Midbrain (tissue), 1 donor: ENCODE measurements at regions not wholly inside any gene's neighbourhood (a gene's known extent, or its start where the extent isn't known, plus 50 kb on each side); places are given as distances from the start of the nearest gene placed in this dataset.
"Not testable (repeated sequence)": the region's sequence is repeated elsewhere in the genome, so short reads cannot be mapped to it uniquely, and the experiment has no call there.

Experiments used
- DNase-seq: peaks from one replicate; lab custom pipeline; 2025; lab: John Stamatoyannopoulos, UW

DNA sequence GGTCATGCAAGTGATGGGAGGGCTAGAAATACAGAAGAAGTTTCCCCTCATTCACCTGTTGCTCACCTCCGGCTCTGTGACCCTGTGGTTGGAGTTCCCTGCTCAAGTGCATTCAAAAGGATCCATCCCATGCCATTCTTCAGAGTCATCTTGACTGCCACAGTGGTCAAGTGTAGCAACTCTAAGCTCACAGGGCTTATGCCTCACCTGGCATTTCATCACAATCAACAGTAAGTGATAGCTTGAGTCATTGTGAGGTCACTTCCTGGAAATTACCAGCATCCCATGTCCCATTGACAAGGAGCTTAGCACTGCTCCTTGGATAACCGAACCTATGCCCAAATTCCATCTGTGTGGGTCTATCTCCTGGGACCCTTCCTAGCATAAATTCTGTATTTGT, 55.6 kb downstream of the OR4C45 start:
- DNase-seq, result no peak

DNA sequence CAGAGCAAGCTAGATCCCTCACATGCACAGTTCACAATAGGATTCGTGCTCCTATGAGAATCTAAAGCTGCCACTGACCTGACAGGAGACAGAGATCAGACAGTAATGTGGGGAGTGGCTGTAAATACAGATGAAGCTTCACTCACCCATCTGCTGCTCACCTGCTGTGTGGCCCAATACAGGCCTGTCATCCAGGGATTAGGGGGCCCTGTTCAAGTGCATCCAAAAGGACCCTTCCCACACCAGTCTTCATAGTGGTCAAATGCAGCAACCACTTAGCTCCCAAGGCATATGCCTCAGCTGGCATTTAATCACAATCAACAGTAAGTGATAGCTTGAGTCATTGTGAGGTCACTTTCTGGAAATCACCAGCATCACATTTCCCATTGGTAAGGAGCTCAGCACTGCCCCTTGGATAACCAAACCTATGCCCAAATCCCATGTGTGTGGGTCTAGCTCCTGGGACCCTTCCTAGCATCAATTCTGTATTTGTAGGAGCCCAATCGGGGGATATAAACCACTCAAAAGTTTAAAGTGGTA, 65.6 kb downstream of the OR4C45 start:
- no peak for DNase-seq

DNA sequence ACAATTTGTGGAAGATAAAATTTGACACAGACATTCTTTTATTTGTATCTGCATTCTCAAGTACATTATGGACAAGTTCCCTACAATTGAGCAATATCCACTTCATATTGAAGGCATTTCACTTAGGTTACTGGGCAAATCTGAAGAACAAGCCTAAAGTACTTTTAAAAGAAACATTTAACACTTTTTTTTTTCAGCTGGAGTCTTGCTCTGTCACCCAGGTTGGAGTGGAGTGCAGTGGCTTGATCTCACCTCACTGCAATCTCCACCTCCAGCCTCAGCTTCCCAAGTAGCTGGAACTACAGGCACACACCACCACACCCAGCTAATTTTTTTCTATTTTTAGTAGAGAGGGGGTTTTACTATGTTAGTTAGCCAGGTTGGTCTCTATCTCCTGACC, 70.2 kb downstream of the OR4C45 start:
- no peak for DNase-seq

DNA sequence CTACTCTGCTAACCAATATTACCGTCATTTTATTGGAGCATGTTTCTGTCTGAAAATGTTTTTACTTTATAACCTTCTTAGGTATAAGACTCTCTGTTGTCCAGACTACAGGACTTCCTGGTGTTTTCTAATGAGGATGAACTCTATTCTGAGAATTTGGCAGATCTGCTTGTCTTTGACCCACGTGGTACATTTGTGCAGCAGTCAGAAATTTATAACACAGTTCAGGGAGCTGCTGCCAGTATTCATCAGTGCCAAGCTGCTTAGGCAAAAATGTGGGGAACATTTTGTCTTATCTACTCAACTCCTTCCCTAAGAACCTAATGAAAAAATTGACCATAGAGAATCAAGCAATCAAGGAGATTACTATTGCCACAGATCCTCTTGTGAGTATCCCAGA, 108.0 kb downstream of the OR4C45 start:
- not testable (repeated sequence) for DNase-seq

DNA sequence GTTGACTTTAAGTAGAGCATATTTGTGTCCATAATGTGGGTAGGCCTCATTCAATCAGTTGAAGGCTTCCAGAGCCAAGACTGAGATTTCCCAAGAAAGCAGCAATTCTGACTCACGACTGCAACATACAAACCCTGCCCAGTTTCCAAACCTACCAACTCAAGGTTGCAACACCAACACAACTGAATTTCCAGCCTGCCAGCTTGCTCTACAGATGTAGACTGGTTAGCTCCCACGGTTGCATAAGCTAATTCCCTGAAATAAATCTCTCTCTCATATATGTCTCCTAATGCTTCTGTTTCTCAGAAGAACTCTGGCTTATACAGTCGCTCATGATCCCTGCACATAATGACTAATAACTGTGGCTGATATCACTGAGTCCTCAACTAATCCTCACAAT, 113.6 kb downstream of the OR4C45 start:
- DNase-seq, result not testable (repeated sequence)

DNA sequence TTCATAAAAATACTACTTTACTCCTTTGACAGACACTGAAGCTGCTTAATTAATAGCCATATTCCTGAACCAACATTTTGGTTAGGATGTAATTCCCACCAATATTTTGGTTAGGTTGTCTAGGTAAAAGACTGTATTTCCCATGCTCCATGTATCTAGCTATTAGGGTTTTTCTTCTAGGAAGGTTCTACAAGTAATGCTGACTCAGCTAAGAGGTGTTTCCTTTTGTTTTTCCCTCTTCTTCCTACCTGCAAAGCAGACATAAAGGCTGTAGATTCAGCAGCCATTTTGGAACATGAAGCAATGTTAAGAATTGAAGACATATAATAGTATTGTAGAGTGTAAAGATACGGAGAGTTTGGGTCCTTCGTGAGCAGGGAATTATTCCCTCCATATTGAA, 115.3 kb downstream of the OR4C45 start:
- DNase-seq, result not testable (repeated sequence)

DNA sequence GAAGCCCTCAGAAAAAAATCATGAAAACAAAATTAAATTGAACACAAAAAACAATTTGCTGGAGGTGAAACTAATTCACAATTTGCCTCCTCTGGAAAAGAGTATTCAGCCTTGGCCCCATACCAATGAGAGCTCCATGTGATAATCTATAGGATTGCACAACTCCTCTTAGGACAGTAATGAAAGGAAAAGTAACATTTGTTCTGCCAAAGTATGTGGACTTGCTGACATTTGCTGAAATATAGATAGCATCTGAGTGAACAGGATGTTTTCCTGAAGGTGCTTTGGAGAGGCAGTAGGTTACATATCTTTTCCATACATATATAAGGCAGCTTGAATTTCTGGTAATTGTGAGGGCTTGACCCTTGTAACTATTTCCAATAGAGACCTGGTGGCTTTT, 122.8 kb downstream of the OR4C45 start:
- no peak for DNase-seq

DNA sequence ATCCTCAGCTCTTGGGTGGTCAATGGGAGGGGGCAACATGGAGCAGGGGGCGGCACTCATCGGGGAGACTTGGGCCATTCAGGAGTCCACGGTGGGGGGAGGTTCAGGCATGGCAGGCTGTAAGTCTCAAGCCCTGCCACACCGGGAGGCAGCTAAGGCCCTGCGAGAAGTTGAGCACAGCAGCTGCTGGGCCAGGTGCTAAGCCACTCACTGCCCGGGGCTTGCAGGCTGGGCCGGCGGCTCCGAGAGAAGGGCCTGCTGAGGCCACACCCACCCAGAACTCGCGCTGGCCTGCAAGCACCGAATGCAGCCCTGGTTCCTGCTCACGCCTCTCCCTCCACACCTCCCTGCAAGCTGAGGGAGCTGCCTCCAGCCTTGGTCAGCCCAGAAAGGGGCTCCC, 131.4 kb downstream of the OR4C45 start:
- no peak for DNase-seq

DNA sequence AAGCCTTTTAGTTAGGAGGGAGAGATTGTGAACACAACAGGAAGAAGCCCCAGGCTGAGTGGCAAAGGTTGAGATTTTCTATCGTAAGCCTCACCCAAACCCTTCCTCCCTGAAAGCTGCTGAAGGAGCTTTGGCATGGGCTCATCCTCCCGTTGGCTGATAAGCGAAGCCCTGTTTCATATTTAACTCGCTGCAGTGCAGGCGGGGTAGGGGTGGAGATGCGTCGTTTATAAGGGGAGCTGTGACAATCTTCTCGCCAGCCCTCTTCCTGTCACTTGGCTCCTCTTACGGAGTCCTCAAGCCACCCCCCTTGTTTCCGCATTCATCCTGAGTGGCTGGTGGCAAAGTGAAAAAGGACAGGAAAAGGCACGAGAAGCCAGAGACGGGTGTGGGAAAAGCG, 137.0 kb downstream of the OR4C45 start:
- DNase-seq, result no peak

DNA sequence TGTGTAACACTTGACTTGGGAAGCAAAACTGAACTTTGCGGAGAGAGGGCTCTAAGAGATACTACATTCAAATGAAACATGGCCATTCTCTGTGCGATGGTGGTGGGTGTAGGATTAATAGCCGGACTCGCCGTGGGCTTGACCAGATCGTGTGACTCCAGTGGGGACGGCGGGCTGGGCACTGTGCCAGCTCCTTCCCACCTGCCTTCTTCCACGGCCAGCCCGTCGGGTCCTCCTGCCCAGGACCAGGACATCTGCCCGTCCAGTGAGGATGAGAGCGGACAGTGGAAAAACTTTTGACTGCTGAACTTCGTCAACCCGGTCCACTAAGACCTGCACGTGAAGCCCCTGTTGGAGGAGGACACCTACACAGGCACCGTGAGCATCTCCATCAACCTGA, 137.4 kb downstream of the OR4C45 start:
- no peak for DNase-seq

DNA sequence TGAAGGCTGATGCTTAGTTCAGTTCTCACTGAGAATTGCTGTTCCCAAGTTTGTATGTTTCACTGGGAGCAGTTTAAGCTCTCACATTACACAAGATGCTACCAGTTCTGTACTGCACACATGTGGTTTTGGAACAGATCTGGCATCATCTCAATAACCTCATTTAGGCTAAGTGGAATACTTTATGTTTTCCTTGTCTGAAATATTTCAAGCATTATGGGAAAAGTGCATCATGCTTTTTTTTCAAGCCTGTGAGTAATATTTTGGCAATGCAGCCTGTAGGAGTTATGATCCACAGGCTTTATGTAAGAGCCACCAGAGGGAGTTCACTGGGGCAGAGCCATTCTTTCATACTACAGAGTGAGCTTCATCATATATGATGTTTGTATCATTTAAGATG, 141.5 kb downstream of the OR4C45 start:
- DNase-seq, result no peak

DNA sequence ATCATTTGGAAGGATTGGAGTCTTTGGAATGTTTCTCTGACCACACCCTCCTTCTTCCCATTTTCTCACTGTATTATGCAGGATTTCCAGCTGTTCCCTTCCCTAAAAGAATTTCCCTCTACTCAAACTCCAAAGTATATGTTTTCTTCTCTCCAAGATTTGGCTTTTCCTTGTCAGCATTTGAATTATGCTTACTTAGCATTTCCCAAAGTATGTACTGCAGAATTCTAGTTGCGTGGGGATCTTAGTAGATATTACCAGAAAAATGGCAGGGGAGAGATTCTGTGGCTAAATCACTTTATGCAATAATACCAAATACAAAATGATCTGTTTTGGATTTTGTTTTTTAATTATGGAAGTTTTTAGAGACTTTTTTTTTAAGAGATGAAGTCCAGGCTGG, 142.3 kb downstream of the OR4C45 start:
- no peak for DNase-seq

DNA sequence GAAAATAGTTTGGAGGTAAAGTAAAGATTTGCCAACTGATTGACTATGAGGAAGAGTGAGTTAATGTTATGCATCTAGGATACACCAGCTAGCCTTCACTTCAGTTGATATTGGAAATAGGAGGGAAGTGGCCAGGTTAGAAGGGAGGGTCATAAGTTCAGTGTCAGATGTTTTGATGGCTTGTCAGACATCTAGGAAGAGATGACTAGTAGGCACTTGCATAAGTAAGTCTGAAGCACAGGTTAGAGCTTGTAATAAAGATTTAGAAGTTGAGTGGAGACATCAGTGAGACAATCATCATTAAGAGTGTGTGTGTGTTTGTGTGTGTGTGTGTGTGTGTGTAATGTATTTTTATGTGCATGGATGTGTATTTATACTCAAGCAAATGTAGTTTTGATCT, 146.1 kb downstream of the OR4C45 start:
- no peak for DNase-seq

DNA sequence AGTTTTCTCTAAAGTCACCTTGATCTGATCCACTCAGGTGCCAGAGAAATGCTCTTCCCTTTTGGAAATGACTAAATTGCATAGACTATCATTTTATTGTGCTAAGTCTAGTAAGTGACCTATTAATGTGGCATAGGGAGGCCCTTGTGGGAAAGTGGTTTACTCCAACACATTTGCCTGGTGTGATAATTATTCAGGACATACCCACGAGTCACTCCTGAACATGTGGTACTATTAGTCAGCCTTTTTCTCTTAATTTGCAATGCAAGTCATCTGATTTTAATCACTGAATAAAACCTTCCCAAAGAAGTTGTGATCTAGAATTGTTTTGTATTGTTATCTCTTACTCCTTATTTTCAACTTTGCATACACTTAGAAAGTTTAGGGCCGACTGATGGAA, 148.7 kb downstream of the OR4C45 start:
- no peak for DNase-seq

DNA sequence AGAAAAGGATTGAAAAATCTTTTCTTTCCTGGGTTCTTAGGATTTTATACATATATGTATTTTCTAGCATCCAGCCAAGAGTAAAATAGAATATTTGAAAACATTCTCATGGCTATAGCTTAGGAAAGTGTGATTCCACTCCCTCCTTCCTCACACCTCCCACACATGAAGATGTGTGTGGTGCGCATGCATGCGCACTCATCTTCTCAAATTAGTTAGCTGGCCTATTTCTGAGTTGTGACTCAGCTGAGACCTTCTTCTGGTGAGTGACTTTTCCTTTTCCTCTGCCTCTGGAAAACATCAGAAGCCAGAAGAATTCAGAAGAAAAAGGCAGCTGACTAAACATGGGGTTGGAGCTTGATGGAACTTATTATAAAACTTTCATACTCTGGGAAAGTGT, 149.8 kb downstream of the OR4C45 start:
- no peak for DNase-seq

DNA sequence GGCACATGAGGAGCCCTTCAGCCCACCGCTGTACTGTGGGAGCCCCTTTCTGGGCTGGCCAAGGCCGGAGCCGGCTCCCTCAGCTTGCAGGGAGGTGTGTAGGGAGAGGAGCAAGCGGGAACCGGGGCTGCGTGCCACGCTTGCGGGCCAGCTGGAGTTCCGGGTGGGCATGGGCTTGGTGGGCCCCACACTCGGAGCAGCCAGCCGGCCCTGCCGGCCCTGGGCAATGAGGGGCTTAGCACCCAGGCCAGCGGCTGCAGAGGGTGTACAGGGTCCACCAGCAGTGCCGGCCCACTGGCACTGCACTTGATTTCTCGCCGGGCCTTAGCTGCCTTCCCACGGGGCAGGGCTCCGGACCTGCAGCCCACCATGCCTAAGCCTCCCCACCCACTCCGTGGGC, 150.5 kb downstream of the OR4C45 start:
- DNase-seq, result not testable (repeated sequence)

DNA sequence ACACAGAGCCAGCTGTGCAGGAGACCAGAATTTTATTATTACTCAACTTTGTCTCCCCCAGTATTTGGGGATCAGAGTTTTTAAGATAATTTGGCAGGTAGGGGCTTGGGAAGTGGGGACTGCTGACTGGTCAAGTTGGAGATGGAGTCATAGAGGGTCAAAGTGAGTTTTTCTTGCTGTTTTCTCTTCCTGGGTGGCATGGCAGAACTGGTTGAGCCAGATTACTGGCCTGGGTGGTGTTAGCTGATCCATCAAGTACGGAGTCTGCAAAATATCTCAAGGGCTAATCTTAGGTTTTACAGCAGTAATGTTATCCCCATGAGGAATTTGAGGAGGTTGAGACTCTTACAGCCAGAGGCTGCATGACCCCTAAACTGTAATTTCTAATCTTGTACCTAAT, 153.5 kb downstream of the OR4C45 start:
- no peak for DNase-seq

DNA sequence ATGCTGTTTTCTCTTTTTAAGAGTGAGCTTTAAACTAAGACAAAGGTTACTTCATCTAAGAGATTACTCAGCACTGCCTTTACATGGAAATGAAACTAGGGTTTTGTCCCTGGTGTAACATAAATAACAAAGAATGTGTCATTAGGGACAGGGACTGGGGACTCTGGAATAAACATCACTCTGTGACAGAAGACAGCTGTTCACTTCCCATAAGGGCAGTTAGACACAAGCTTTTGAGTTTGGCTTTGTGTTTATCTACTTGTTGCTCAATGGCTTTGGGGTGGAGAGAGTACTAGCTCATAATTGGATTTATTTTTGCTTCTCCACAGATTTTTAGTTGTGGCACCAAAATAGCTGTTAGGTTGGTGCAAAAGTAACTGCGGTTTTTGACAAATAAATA, 154.5 kb downstream of the OR4C45 start:
- DNase-seq, result no peak

DNA sequence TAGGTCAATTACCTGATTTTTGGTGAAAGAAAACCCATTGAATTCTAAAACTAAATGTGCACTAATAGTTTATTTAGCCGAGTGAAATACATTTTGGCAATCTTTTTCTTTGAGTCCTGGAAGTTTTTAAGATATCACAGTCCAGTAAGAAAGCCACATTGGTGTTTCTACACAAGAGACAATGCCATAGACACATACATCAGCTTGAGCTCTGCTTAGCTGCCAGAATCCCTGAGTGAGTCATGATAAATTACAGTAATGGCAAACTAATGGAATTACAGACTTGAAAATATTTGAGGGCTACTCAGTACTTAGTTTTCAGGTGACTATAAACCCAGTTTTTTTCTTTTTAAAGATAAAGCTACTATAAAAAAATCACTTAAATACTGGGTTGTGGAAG, 155.4 kb downstream of the OR4C45 start:
- DNase-seq, result no peak

DNA sequence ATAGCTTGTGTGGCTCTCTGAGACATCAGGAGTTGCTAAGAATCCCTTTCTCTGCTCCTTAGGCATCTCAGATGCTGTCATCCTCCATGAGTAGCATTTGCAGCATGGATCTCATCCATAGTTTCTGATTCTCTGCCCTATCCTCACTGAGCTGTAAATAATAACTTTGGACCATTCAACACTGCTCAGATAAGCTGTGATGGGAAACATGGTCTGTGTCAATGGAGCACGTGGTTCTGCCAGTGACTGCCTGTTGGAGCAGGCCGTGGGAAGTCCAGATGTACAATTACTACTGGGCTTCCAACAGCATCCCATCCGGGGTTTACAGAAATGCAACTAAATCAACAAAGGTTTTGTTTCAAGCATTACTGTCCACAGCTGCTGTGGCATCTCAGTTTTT, 160.1 kb downstream of the OR4C45 start:
- no peak for DNase-seq

DNA sequence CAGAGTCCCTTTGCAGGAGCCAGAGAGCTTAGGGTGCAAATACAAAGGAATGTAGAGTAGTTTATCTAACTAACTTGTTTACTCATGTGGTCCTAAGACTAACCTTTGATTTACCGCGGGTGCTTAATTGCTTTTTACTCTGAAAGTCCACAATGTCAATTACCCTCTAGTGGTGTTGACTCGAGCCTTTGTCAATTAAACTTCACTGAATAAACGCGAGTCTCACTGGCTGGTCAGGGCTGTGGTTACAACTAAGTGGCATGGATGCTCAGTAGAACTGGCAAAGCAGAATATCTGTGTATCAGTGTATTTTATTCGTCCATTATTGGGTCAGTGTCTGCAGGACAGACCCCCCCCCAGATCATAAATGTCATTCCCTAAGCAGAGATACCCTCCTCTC, 181.7 kb downstream of the OR4C45 start:
- no peak for DNase-seq

DNA sequence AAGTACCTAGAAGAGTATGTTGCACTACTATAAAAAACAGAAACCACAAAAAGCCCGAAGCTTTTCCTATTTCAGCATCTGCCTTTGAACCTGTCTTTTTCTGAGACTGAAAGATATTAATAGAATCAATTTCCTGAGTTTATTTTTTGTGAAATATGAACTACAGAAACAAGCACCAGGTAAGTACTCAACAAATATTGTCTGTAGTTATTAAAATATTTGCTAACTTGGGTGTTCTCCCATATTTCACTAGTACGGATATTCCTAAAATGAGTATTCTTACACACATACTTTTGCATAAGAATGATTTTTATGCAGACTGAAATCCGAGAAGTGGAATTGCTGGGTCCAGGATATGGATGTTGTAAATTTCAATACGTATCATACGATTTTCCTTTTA, 188.0 kb downstream of the OR4C45 start:
- no peak for DNase-seq

DNA sequence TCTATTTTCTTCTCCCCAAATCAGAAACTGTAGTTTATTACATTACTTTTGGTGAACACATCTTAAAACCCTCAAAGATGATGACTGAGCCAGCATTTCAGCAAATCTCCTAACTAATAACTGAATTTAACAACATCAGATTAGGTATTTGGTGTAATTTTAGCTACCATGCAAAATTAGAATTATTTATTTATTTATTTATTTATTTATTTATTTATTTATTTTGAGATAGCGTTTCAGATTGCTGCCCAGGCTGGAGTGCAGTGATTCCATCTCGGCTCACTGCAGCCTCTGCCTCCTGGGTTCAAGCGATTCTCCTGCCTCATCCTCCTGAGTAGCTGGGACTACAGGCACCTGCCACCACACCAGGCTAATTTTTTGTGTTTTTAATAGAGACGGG, 205.7 kb downstream of the OR4C45 start:
- not testable (repeated sequence) for DNase-seq

DNA sequence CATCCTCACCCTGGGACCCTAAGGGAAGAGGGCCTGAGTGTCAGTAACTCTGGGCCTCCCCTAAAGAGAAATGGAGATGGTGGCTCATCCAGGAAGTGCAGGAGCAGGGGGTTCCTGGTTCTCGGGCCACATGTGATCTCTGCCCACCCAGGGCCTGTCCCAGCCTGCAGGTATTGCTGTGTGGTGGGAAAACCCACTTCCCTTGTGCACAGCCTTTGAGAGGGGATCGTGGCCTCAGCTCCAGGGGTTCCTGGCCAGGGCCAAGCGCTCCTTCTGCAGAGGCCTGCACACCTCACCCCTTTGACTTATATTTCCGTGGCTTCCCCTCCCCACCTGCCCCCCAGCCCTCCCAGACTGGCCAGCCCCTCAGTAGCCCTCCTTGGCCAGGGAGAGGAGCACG, 213.5 kb downstream of the OR4C45 start:
- no peak for DNase-seq

DNA sequence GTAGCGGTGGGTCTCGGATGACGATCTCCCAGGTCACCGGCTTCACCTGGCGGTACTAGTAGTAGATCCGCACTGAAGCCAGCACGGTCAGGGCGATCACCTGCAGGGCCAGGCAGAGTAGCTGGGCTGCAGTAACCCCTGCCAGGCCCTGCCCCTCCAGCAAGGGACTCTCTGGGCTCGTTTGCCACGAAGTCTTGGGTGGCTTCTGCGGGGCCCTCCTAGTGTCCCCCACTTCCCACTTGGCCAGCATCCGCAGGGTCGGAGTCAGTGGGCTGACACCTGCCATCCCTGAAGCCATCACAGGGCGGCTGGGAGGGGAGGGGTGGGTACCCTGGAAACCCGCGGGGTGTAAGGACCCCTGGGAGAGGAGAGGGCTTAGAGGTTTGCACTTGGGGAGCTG, 214.0 kb downstream of the OR4C45 start:
- DNase-seq, result no peak
